IPS-NIHi7 (cell line): ENCODE measurements at regions not wholly inside any gene's neighbourhood (a gene's known extent, or its start where the extent isn't known, plus 50 kb on each side); places are given as distances from the start of the nearest gene placed in this dataset.

ENCODE experiments used
- DNase-seq: peaks from one replicate; pipeline ENCODE4 v3.0.0; 2012; ENCODE audit warnings: mixed read lengths; ENCODE audit errors: extremely low spot score

GRCh38 chr5:31048282-31049270 is 144.9 kb upstream of the CDH6 start:
- no peak for DNase-seq

- no peak for DNase-seq
These were observed 145.9 kb upstream of the CDH6 start for GRCh38 chr5:31047621-31048020.

DNA sequence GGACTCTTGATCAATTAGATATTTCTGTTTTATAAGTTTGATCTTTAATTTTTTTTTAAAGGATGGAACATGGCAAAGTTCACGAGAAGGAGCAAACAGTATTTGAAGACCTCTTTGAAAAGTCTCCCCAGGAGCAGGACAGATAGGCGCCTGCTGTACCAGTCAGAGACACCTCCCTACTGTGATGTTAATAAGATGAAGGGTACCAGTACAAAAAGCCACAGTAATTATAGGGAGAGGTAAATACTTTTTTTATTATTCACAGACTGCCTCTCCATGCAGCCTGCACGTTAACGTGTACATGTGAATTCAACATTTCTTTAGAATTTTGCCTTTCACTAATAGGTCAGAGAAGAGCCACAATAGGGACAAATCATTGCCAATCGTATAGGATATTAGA is 146.5 kb upstream of the CDH6 start:
- no peak for DNase-seq

- no peak for DNase-seq
These were observed 157.1 kb upstream of the CDH6 start for GRCh38 chr5:31036411-31036810.

DNA sequence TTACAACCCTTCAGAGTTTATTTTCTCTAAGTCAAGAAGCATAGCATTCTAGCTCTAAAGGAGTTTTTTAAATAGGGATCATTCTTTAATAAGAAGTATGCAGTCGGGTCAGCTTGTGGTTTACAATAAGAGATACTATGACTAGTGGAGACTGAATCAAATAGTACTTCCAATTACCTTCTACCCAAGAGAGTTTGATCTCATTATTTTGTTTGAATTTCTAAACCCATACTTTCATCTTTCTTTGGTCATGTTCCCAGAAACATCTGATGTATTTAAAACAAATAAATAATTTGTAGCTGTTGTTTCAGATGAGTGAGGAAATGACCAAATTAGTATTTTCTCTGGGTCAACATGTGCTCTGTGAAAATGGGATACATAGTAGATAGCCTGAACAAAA is 160.2 kb upstream of the CDH6 start:
- DNase-seq = no peak

DNA sequence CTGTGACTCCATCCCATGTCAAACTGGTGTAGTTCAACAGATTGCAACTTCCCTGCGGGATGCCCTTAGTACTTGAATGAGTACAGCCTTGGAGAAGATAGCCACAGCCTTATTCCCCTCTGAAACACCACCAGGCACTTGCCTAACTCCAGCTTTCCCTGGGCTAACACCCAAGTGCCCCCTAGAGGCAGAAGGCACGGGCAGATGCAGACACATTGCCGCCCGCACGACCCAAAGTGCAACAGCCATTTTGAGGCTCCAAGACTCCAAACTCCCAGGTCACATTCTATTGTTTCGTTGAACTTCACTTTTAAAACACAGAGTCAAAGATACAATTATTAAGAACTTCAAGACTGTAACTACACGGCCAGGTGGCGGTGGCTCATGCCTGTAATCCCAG is 163.6 kb upstream of the CDH6 start:
- DNase-seq = peak; percentile 35

- no peak for DNase-seq
These were observed 165.8 kb upstream of the CDH6 start for GRCh38 chr5:31027721-31028120.

GRCh38 chr5:31023105-31023504 is 170.4 kb upstream of the CDH6 start:
- DNase-seq = no peak

DNA sequence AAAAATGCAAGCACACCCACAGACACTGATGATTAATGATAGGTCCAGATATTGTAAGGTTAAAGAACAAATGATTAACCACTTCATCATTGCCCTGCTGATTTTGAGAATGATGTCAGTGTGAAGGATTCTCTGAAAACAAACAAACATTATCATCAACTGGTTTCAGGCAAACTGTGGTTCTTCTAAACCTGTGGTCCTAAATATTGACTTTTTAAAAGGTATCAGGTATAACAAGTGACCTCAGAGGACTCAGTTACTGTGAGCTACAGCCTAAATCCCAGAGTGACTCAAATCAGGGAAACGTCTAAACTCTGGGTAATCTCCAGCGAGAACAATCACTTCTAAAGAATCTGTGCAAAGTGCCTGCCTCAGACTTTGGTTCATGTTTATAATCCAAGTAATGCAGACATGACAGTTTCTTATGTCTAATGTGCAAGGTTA is 172.3 kb upstream of the CDH6 start:
- DNase-seq = no peak

GRCh38 chr5:31008231-31008630 is 185.3 kb upstream of the CDH6 start:
- no peak for DNase-seq

GRCh38 chr5:31007672-31008071 is 185.8 kb upstream of the CDH6 start:
- DNase-seq = no peak

DNA sequence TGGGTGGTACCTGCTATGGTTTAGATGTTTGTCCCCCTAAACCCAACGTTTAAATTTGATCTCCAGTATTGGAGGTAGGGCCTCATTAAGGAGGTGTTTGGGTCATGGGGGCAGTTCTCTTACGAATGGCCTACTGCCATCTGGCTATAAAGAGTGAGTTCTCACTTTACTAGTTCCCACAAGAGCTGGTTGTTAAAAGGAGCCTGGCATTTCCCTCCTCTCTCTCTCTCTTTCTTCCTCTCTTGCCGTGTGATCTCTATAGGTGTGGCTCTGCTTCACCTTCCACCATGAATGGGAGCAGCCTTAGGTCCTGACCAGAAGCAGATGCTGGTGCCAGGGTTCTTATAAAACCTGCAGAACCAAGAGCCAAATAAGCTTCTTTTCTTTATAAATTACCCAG is 193.2 kb upstream of the CDH6 start:
- no peak for DNase-seq

DNA sequence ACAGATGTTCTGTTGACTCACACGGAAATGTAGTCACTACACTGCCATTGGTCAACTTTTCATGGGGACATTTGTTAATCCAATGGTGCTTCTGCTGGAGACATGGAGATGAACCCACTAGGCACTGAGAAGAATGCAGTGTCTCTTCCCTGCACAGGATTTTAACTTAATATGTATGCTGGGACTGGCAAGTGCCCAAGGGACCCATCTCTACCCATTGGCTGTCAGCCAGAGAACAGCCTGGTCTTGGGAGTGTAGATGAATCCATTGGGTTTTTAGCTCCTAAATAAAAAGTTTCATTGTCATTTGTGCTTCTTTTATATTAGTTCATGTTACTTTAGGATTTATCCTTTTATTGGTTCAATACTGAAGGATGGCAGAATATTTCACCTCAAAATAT is 195.8 kb upstream of the CDH6 start:
- DNase-seq = no peak

DNA sequence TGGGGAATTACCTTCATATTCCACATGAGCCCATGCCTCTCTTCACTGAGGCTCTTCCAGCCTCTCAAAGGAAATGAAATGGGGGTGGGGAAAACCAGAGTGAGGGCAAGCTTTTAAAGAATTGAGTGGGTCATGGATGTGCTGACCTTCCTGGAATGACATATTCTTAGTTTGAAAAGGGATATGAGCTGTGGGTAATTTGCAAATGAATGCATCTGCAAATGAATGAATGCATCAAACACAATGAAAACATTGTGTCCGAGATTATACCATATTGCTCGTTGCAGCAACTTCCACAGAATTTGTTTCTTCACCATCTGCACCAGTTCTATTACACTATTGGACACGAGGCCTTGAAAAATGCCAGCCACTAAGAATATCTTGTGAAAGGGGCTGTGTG is 198.6 kb upstream of the CDH6 start:
- no peak for DNase-seq

- DNase-seq = peak; percentile 19
These were observed 199.3 kb upstream of the CDH6 start for GRCh38 chr5:30994176-30994575.

DNA sequence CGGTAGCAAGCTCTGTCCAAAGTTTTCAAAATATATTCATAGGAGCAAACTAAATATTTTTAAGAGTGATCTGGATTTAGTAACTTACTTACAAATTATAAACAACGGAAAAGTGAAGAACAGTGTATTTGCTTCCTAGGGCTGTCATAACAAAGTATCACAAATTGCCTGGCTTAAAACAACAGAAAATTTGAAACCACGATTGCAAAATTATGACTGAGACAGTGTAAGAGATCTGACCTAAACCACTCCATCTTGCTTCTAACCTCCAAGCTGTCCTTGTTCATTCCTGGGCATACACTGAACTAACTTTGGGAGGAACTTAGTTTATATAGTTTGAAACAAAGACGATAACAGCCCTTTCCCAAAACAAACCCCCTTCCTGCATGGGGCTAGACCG is 202.0 kb upstream of the CDH6 start:
- no peak for DNase-seq

- DNase-seq = no peak
These were observed 211.9 kb upstream of the CDH6 start for GRCh38 chr5:30981576-30981975.

- DNase-seq = no peak
These were observed 224.5 kb upstream of the CDH6 start for GRCh38 chr5:30968971-30969370.

GRCh38 chr5:30960036-30960435 is 233.4 kb upstream of the CDH6 start:
- no peak for DNase-seq

DNA sequence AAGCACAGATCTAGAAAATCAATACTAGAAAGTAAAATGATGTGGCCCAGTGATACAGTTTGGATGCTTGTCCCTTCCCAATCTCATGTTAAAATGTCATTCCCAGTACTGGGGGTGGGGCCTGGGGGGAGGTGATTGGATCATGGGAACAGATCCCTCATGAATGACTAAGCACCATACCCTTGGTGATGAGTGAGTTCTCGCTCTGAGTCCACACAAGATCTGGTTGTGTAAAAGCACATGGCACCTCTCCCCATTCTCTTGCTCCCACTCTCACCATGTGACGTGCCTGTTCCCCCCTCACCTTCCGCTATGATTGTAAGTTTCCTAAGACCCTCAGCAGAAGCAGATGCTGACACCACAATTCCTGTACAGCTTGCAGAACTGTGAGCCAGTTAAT is 234.2 kb upstream of the CDH6 start:
- no peak for DNase-seq

DNA sequence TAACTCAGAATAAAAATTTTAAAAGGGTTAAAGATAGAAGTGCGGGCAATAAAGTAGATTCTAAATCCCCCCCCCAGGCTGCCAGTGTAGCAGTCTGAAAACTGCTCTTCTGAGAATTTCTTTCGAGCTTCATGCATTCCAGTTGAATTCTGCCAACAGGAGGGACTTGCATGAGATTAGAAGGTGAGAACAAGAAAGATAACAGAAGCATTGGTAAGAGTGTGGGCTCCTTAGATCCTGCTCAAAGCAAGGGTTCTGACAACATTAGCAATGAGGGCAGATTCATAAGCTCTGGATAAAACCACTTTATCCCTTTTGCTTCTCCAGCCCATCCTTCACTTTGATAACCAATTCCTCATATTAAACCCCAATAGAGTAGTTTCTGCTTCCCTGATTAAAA is 235.9 kb upstream of the CDH6 start:
- no peak for DNase-seq

DNA sequence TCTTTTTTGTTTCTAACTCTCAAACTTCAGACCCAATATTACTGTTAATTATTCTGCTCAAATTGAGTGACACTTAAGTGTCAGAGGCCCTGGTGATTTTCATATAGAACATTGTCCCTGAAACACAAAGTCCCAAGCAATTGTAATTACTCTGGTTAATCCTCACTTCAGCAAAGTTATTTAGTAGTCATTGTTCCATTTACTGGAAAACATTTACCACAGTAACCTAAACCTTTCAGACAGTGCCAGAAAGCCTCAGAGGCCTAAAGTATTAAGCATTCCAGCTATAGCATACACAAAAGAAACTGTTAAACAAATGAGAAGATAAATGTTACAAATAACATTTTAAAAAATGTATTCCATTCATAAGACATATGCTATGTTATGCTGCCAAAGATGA is 237.2 kb upstream of the CDH6 start:
- no peak for DNase-seq

GRCh38 chr5:30937070-30937469 is 256.4 kb upstream of the CDH6 start:
- no peak for DNase-seq

DNA sequence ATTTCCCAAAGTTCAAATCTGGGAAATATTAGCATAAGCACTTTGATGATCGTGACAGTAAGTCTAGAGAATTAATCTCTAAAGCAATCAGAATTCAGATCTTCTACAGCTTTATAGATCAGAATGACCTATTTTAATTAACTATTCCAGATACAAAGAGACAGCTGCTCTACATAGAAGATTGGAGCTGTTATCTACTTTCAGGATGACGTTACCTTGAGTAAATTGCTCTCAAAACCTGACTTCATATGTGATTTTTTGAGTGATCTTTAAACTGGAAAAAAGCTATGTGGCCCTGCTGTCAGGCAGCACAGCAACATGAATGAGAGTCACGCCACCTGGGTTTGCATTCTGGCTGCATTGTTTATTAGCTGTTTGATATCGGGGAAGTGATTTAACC is 259.9 kb upstream of the CDH6 start:
- no peak for DNase-seq
